ENCODE measurements at regions not wholly inside any gene's neighbourhood (a gene's known extent, or its start where the extent isn't known, plus 50 kb on each side); places are given as distances from the start of the nearest gene placed in this dataset.

GRCh38 chr15:92565351-92566125 lies 90.0 kb downstream of the FAM174B start:
- Mint-ChIP-seq H3K4me3 (no peak overlapping the region), H3K9me3 (no peaks in the 10 kb centered on the region), H3K4me1 (no peaks in the 10 kb centered on the region), H3K27ac (no peak overlapping the region), H3K36me3 (no peaks in the 10 kb centered on the region), H3K27me3 (peaks cover 4% of the 10 kb centered on the region)

GRCh38 chr15:92561754-92562153 lies 93.8 kb downstream of the FAM174B start:
- Mint-ChIP-seq H3K27ac (no peak overlapping the region), H3K4me1 (no peaks in the 10 kb centered on the region), H3K4me3 (no peak overlapping the region), H3K27me3 (peaks cover 5% of the 10 kb centered on the region), H3K36me3 (no peaks in the 10 kb centered on the region), H3K9me3 (no peaks in the 10 kb centered on the region)

- Mint-ChIP-seq H3K4me1 (no peaks in the 10 kb centered on the region), H3K4me3 (no peak overlapping the region), H3K36me3 (no peaks in the 10 kb centered on the region), H3K27ac (no peak overlapping the region), H3K9me3 (no peaks in the 10 kb centered on the region), H3K27me3 (peaks cover 38% of the 10 kb centered on the region)
Observed at GRCh38 chr15:92553317-92553716, 102.3 kb downstream of the FAM174B start.

GRCh38 chr15:92545996-92546395 lies 109.6 kb downstream of the FAM174B start:
- Mint-ChIP-seq H3K27me3 (peaks cover 37% of the 10 kb centered on the region), H3K36me3 (no peaks in the 10 kb centered on the region), H3K4me1 (no peaks in the 10 kb centered on the region), H3K4me3 (no peak overlapping the region), H3K9me3 (no peaks in the 10 kb centered on the region), H3K27ac (no peak overlapping the region)

- H3K27me3 Mint-ChIP-seq = peaks cover 14% of the 10 kb centered on the region
- H3K9me3 Mint-ChIP-seq = no peaks in the 10 kb centered on the region
- no peak overlapping the region for H3K4me3 Mint-ChIP-seq
- no peak overlapping the region for H3K27ac Mint-ChIP-seq
- H3K4me1 Mint-ChIP-seq = no peaks in the 10 kb centered on the region
- no peaks in the 10 kb centered on the region for H3K36me3 Mint-ChIP-seq
Observed at GRCh38 chr15:92541291-92542200, 114.0 kb downstream of the FAM174B start.

- no peak overlapping the region for H3K4me3 Mint-ChIP-seq
- no peaks in the 10 kb centered on the region for H3K4me1 Mint-ChIP-seq
- peaks cover 4% of the 10 kb centered on the region for H3K27me3 Mint-ChIP-seq
- H3K36me3 Mint-ChIP-seq = peaks cover 1% of the 10 kb centered on the region
- H3K9me3 Mint-ChIP-seq = peaks cover 5% of the 10 kb centered on the region
- H3K27ac Mint-ChIP-seq = no peak overlapping the region
Observed at GRCh38 chr15:92538115-92538514, 117.5 kb downstream of the FAM174B start.

GRCh38 chr15:92533298-92533697 lies 122.3 kb downstream of the FAM174B start:
- Mint-ChIP-seq H3K27ac (no peak overlapping the region), H3K36me3 (peaks cover 1% of the 10 kb centered on the region), H3K9me3 (peaks cover 5% of the 10 kb centered on the region), H3K4me3 (no peak overlapping the region), H3K4me1 (no peaks in the 10 kb centered on the region), H3K27me3 (peaks cover 9% of the 10 kb centered on the region)

- Mint-ChIP-seq H3K27ac (no peak overlapping the region), H3K4me3 (no peak overlapping the region), H3K27me3 (peaks cover 9% of the 10 kb centered on the region), H3K9me3 (peaks cover 5% of the 10 kb centered on the region), H3K36me3 (peaks cover 1% of the 10 kb centered on the region), H3K4me1 (no peaks in the 10 kb centered on the region)
Observed at GRCh38 chr15:92531406-92531805, 124.2 kb downstream of the FAM174B start.

GRCh38 chr15:92528736-92529135 lies 126.8 kb downstream of the FAM174B start:
- Mint-ChIP-seq H3K27me3 (peaks cover 9% of the 10 kb centered on the region), H3K27ac (no peak overlapping the region)

GRCh38 chr15:92527197-92527596 lies 128.4 kb downstream of the FAM174B start:
- Mint-ChIP-seq H3K4me3 (no peak overlapping the region), H3K27ac (no peak overlapping the region), H3K27me3 (peaks cover 9% of the 10 kb centered on the region), H3K9me3 (no peaks in the 10 kb centered on the region), H3K36me3 (no peaks in the 10 kb centered on the region), H3K4me1 (no peaks in the 10 kb centered on the region)

More at GRCh38 chr15:92528736-92529135, 126.8 kb downstream of the FAM174B start:
- Mint-ChIP-seq H3K4me3 (no peak overlapping the region), H3K36me3 (no peaks in the 10 kb centered on the region), H3K4me1 (no peaks in the 10 kb centered on the region), H3K9me3 (no peaks in the 10 kb centered on the region)

- Mint-ChIP-seq H3K9me3 (no peaks in the 10 kb centered on the region), H3K27ac (peak overlapping the region; percentile 6), H3K4me3 (no peak overlapping the region), H3K4me1 (peaks cover 3% of the 10 kb centered on the region), H3K36me3 (no peaks in the 10 kb centered on the region), H3K27me3 (peaks cover 7% of the 10 kb centered on the region)
Observed at GRCh38 chr15:92525758-92526245, 129.8 kb downstream of the FAM174B start.

GRCh38 chr15:92524874-92525565 lies 130.6 kb downstream of the FAM174B start:
- H3K9me3 Mint-ChIP-seq = no peaks in the 10 kb centered on the region
- no peak overlapping the region for H3K27ac Mint-ChIP-seq
- no peak overlapping the region for H3K4me3 Mint-ChIP-seq

GRCh38 chr15:92524161-92524560 lies 130.5 kb downstream of the ST8SIA2 start:
- Mint-ChIP-seq H3K27ac (no peak overlapping the region), H3K4me1 (peaks cover 3% of the 10 kb centered on the region), H3K4me3 (no peak overlapping the region), H3K27me3 (peaks cover 2% of the 10 kb centered on the region), H3K36me3 (no peaks in the 10 kb centered on the region), H3K9me3 (no peaks in the 10 kb centered on the region)

More at GRCh38 chr15:92524874-92525565, 130.6 kb downstream of the FAM174B start:
- Mint-ChIP-seq H3K36me3 (no peaks in the 10 kb centered on the region), H3K4me1 (peaks cover 3% of the 10 kb centered on the region), H3K27me3 (peaks cover 4% of the 10 kb centered on the region)

- Mint-ChIP-seq H3K27me3 (no peaks in the 10 kb centered on the region), H3K9me3 (no peaks in the 10 kb centered on the region), H3K36me3 (no peaks in the 10 kb centered on the region), H3K4me3 (no peak overlapping the region), H3K27ac (no peak overlapping the region), H3K4me1 (peaks cover 3% of the 10 kb centered on the region)
Observed at GRCh38 chr15:92523176-92523575, 129.5 kb downstream of the ST8SIA2 start.

- Mint-ChIP-seq H3K9me3 (no peaks in the 10 kb centered on the region), H3K27me3 (no peaks in the 10 kb centered on the region), H3K27ac (no peak overlapping the region), H3K36me3 (no peaks in the 10 kb centered on the region), H3K4me1 (peaks cover 3% of the 10 kb centered on the region), H3K4me3 (no peak overlapping the region)
Observed at GRCh38 chr15:92521624-92522008, 127.9 kb downstream of the ST8SIA2 start.
